ENCODE measurements at regions not wholly inside any gene's neighbourhood (a gene's known extent, or its start where the extent isn't known, plus 50 kb on each side); places are given as distances from the start of the nearest gene placed in this dataset.

DNA sequence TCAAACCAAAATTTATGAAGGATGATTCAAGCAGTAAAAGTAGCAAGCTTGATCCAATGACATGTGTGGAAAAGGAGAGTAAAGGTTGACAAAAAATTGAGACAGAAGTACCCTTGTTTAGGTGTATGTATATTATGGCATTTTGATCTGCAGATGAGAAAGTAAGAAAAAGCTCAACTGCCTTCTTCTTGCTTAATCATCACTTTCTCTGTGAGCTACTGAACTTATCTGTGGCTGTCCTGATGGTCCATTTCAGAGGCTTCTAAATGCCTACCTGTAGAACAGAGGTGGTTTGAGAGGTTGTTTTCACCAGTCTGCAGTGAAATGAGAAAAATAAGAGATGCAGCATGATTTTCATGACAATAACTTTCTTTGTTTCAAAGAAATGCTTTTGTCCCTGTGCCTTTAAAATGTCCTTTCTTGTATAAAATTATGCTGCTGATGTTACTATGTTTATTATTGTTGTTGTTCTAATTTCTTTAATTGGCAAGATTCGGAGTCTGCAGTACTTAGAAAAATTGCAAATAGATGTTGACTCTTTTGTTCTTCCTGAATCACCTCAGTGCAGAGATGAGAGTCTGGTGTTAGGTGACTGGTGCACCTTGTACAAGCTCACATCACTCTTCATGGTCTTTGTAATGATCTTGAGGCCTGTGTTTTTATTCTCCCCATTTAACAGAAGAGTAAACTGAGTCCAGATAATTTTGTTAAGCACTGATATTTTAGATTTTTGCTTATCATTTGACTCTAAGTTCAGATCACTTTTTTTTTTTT lies 821.9 kb downstream of the VRK1 start:
- no peak for TF ChIP-seq EP300 (IDR thresholded peaks at IDR 0.05)
- TF ChIP-seq, protein P1, sequence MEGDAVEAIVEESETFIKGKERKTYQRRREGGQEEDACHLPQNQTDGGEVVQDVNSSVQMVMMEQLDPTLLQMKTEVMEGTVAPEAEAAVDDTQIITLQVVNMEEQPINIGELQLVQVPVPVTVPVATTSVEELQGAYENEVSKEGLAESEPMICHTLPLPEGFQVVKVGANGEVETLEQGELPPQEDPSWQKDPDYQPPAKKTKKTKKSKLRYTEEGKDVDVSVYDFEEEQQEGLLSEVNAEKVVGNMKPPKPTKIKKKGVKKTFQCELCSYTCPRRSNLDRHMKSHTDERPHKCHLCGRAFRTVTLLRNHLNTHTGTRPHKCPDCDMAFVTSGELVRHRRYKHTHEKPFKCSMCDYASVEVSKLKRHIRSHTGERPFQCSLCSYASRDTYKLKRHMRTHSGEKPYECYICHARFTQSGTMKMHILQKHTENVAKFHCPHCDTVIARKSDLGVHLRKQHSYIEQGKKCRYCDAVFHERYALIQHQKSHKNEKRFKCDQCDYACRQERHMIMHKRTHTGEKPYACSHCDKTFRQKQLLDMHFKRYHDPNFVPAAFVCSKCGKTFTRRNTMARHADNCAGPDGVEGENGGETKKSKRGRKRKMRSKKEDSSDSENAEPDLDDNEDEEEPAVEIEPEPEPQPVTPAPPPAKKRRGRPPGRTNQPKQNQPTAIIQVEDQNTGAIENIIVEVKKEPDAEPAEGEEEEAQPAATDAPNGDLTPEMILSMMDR (IDR thresholded peaks at IDR 0.05) = no peak
- TF ChIP-seq POLR2A (IDR thresholded peaks at IDR 0.05) = no peak

Data from suprapubic skin (tissue), 3 donors.